ENCODE measurements at regions not wholly inside any gene's neighbourhood (a gene's known extent, or its start where the extent isn't known, plus 50 kb on each side); places are given as distances from the start of the nearest gene placed in this dataset.

DNA sequence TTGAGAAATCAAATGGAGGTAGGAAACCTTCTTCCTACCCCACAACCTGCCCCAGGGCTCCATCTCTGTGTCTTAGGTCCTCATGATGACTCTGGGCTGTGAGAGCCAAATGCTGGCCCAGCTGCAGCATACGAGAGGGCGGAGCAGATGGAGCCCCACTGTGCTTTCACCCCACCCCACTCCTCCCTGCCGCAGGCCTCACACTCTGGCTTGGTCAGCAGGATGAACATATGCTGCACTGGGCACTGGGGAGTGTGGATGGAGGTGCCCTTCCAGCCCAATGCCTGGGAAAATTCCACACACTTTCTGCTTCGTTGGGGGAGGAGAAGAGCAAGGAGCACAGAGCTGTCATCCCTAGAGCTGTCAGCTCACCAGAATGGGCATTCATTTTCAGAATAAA is 271.6 kb upstream of the CADM1 start:
- no peak for DNase-seq (ENCODE audit: low read depth in 2 of 2)

DNA sequence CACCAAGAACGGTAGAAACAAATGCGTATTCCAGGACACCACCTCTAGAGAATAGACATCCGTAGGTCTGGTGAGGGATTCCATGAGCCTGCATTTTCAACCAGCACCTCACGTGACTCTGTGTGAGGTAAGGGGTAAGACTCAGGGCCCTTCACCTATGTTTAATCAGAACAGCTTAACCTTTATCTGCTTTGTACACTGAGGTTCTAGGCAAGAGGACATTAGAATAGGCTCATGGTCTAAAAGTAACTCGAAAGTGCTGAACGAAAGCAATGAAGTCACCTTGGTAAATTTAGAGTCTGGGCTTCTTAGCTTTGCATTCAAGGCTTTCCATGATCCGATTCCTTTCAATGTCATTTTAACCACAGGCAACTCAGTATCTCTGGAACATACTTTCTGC is 270.5 kb upstream of the CADM1 start:
- DNase-seq (ENCODE audit: low read depth in 2 of 2), result no peak

DNA sequence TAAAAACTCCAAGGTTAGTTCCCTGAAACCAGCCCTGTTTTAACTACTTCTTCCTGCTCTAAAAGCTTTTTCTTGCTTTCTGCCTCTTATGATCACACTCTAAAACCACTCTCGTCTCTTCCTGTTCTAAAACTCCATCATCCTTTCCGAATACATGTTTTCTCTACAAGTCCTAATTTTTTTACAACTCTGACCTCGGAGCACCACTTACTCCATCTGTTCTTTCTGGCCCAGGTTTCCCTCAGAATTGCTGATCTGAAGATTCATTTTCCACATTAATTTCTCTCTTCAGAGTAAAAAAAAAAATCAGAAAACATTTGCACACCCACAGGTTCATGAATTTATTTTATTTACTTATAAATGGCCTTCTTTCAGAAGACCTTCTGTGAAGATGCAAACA is 265.7 kb upstream of the CADM1 start:
- DNase-seq (ENCODE audit: low read depth in 2 of 2), result no peak

DNA sequence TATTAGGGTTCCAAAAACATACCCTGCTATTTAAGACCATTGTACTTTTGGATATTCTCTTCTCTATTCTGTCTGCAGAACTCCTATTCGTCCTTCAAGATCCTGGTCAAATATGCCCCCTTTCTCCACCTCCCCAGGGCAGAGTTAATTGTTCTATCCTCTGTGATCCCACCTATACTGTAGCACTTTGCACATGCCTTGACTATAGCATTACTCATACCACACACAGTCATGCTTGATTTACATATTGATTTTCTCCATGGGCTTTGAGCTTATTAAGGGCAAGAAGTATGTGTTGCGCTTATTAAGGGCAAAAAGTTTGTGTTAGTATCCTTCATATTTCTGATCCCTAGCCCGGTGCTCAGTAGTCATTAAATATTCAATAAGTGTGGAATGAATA is 263.7 kb upstream of the CADM1 start:
- DNase-seq (ENCODE audit: low read depth in 2 of 2), result no peak

DNA sequence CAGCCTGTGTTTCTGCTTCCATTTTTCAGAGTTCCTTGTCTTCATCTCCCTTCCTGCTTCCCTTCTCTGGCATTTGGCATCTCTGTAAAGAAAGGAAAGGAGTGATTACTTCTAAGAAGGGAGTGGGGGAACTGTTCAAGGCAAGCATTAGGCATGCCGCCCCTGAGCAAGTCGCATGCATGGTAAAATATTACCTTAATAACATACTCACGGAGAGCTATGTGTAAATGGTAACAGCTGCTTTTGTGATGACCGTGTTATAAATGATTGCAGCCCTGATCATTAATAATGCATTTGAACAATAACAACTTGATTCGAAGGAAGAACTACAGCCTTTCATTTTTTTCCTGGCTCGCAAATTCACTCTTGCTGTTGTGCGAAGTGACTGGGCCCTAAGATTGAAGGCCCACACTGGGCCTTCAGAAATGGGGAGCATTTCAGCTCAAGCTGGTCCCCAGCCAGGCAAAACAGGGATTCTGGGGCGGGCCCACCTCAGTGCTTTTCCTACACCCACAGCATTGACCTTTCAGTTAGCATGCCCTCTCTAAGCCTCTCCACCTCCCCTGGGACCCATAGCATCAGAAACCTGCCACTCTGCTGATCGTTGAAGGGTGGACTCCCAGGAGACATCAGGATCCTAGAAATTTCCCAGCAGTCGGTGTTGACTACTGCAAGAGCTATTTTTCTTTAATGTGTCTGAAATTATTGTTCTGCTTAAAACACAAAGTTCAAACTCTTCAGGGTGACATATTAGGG is 263.0 kb upstream of the CADM1 start:
- no peak for DNase-seq (ENCODE audit: low read depth in 2 of 2)

DNA sequence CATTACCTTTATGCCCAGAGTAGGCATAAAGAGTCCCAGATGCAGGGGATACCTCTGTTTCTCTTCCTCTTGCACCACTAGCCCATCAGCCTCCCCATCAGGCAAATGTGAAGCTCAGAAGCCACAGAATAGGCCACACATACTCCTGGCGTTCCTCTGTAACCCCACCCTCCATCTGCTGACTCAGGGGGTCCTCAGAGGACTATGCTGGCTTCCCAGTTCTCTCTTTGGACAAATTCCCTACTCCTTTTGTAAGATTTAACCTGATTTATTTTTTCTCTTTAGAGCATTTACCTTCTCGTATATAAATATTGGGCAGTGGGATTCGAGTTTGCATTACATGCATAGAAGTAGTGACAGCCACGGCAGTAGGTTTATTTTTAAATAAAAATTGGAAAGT is 262.3 kb upstream of the CADM1 start:
- DNase-seq (ENCODE audit: low read depth in 2 of 2), result no peak

DNA sequence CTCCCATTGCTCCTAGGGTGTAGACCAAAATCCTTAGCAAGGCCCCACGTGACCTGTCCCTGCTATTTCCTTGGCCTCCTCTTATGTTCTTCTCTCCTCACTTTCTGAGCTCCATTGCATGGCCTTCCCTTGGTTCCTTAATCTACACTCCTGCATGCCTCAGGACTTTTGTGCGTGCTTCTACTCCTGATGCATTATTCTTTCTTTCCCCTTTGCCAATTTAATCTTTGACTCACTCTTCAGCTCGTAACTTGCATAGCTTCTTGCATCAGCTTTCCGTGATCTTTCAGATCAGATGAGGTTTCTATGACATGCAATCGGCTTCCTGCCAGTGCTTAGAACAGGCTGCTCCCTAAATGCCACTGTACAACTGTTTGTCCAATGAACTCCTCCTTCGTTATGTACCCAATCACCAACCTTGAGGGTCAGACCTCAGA is 261.6 kb upstream of the CADM1 start:
- no peak for DNase-seq (ENCODE audit: low read depth in 2 of 2)

DNA sequence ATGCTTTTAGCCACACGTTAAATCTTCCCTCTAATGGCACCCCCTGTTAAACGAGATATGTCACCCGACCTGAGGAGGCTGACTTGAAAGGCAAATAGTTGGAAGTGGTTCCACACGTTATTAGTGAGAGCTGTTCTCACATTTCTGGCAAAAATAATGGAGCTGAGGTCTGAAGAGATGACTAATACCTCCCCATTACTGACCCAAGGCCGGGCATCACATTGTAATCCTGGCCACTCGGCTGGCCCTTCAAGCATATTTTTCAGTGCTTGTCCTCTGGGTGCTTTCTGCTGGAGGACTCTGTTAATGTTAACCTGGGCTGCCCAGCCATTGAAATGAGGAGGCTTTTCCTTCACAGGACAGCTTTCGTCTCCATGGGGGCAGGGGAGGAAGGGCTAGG is 260.0 kb upstream of the CADM1 start:
- no peak for DNase-seq (ENCODE audit: low read depth in 2 of 2)

DNA sequence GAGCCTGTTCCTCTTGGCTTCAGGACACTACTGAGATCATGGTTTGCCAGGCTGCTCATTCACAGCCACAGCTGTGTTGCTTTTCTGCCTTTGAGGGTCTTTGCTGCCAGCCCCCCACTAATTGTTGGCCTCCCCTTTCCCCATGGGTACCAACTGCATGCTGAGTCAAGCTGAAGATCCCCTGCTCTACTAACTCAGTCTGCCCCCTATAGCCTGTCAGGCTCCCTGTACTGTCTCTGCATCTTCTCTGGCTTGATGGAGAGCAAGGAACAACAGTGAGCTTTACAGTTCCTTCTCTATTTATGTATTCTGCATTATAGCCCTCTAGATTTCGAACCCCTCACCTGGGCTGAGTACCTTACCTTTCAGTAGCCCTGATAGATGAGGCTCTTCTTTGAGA is 257.6 kb upstream of the CADM1 start:
- DNase-seq (ENCODE audit: low read depth in 2 of 2), result no peak

DNA sequence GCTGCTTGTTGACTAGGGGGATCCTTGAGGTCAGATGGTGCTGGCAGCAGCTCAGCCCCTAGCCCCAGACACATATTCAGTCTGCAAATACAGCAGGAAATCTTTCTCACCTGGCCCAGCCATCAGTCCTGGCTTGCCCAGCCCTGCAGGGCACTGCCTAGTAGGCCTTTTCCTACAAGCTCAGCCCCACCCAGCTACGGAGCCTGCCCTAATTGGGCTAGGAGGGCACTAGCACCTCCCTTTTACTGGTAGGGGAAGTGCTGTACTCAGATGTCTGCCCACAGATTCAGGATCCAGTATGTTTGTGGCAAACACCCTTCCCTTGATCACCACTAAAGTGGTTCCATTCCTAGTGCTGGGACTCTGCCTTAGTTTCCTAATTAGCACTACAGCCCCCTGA is 257.1 kb upstream of the CADM1 start:
- DNase-seq (ENCODE audit: low read depth in 2 of 2), result no peak

DNA sequence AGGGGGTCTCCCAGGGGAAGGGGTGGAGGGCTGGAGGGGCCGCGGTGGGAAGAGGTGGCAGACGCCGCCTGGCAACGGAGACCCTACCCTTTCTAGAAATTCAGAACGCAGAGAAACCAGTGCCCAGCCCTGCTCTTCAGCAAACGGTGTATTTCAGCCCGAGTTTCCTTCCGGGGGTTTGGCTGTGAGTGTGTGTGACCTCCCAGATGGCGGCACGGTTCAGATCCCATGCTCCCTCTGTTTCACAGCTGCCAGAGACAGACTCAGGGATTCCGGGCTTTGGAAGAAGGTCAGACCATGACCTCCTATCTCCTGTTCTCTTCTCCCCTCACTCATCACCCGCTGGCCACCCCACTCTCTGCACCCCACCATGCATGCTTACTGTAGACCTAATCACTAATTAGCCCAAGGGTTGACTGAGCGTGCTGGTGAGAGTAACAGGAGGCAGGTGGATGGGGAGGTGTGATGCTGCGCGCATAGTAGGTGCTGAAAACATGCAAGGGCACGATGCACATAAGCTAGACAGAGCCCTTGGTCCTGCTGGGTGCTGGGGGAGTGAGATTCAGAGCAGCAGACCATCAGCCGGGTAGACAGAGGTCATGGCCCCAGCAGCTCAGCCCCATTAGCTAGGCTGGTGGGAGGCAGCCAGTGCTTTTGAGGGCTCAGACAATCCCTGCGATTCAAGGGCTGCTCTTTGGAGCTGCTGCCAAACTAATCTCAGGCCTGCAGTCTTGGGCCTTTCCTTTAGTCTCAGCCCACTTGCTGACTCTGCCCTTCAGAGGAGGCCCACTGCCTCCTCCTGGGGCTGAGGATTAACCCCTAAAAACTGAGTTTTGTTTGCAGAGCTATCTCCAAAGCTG is 256.5 kb upstream of the CADM1 start:
- no peak for DNase-seq (ENCODE audit: low read depth in 2 of 2)

DNA sequence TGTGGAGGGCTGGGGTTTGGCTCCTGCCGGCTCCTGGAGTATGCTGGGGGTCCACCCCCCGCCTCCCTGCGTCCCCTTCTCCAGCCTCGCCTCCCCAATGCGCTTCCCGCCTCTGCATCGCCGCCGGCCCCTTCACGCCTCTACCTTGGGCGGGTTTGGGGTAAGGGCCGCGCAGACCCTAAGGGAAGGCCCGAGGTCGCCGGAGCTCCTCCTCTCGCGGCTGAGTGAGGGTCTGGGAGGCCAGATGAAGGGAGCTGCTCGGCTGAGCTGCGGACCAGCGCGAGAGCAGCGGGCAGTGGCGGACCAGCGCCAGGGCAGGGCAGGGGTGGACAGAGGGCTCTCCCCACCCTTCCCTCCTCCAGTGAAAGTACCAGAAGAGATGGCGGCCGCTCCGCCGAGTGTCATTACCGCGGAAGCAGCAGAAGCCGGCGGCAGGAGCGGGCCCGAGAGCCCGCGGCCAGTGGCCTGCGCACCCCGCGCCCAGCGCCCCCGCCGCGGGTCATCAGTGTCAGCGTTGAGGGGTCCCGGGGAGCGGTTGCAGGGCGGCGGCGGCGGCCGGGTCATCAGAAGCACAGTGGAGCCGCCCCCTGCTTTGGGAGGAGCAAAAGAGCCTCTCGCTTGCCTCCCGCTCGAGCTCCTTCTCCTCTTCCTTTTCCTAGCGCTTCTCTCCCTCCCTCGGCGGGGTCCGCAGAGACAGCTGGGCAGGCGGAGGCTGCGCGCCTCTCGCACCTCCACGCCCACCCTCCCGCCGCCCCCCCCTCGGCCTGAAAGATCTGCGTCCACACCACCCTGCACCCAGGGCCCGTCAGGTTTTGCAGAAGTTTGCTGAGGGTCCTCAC is 255.6 kb upstream of the CADM1 start:
- no peak for DNase-seq (ENCODE audit: low read depth in 2 of 2)

DNA sequence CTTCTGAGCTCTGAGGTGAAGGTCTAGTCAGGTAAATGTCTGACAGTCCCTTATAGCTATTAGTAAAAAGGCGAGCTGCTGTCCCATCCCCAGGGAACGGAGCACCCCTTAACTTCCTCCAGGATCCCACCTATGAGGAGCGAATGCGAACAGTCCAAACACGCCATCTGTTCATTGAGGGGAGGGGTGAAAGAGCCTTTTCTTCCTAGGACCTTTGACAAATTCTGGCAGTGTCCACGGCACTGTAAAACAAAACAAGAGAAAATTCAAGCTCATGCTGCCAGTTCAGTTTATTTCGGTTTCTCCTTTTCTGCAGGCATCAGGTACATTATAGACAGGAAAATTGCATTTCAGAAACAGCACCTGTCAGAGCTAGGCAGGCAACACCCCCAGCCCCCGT is 253.8 kb upstream of the CADM1 start:
- no peak for DNase-seq (ENCODE audit: low read depth in 2 of 2)

DNA sequence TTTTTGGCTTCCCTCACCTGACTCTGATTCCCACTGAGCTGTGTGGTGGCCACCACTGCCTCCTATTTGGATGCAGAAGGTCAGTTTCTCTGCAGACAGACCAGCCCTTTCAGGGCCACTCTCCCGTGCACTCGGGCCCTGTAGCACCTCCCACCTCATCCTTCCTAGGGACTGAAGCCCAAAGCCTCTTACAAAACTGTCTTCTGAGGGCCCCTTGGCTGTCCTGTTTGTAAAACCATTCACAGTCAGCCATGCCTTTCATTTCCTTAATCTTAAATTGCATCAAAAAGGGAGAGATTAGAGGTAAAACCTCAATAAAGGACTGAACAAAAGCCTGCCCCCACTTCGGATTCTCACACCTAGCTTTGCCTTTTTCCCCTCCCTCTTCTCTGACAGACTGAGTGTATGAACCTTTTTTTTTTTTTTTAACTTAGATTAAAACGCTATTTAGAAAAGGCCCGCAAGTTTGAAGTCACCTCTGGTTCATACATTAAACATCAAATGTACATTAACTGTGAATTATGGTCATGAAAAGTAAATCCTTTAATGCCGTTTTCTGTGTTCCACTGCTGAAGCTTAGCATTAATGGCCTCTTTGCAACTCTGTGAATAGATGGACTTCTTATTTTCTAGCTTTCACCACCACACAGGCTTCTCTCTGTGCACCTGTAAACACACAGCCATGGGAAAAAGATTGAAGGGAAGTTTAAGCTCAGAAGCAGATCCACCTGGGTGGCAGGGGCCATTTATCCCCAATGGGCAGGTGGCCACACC is 247.2 kb upstream of the CADM1 start:
- DNase-seq (ENCODE audit: low read depth in 2 of 2), result no peak

DNA sequence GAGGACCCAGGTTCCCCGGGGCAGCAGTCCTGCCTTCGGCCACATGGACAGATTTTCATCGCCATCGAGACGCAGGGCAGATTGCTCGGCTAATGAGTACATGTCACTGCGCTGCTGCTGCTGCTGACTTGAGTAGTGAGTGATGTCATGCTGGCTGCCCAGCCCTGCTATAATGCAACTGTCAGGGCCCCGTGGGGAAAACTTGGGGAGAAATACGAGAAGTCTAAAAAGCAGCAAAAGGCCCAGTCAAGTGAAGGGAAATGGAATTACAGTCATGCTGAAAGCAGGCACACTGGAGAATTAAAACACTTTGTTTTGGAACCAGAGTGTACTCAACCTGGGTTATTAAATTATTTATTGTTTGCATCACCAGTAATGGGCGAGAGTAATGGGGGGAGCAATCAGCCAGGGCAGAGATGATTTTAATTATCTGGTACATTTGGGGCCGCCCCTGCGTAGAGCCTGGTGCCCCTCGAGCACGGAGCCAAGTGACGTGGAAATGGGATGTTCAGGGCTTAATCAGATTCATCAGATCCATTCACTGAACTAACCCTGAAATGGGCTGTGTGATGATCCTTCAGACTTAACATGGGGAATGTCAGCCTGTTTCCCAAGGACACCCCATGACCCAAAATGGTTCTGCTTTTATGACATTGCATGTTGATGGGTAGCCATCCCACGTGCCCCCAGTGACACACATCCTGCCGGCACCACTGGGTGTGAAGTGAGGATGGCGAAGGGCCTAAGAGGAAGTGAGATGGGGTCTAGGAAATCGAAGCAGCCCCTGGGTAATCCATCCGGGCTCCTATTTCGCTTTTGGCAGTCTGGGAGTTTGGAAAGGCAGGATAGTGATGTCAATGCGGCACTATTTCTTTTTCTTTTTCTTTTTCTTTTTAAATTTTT is 241.6 kb upstream of the CADM1 start:
- DNase-seq (ENCODE audit: low read depth in 2 of 2), result no peak

DNA sequence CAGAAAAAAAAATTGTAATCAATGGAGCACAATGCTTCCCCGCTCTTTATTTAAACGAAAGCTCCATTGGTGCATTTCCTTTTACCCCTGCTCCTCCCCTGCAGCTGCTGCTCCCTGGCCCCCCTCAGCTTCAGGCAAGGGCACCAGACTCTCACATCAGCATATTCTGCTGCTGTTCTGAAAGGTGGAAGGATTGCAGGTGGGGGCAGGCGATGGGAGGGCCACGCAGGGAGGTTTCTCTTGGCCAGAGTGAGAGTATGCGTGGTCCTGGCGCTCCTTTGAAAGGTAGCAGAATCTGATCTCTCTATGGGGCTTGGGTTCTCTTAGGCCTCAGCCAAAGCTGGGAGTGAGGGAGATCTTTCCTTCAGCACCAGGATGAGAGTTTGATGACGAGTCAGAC is 240.9 kb upstream of the CADM1 start:
- no peak for DNase-seq (ENCODE audit: low read depth in 2 of 2)

DNA sequence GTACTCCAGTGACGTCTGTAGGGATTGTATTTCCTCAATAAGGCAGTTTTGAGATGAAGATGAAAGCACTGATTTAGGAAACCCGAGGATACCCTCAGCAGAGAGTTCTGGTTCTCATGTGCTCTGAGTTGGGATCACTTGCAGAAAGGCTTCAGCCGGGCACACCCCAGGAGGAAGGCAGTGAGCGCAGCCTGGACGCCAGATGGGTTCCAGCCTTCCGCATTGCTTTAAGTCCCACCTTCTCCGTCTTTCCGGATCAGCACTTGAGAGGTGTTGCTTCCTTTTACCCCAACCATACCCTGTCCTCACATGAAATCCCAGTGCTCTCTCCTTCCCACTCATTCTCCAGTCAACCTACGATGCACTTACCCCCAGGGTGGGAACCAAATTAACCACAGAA is 239.5 kb upstream of the CADM1 start:
- no peak for DNase-seq (ENCODE audit: low read depth in 2 of 2)

DNA sequence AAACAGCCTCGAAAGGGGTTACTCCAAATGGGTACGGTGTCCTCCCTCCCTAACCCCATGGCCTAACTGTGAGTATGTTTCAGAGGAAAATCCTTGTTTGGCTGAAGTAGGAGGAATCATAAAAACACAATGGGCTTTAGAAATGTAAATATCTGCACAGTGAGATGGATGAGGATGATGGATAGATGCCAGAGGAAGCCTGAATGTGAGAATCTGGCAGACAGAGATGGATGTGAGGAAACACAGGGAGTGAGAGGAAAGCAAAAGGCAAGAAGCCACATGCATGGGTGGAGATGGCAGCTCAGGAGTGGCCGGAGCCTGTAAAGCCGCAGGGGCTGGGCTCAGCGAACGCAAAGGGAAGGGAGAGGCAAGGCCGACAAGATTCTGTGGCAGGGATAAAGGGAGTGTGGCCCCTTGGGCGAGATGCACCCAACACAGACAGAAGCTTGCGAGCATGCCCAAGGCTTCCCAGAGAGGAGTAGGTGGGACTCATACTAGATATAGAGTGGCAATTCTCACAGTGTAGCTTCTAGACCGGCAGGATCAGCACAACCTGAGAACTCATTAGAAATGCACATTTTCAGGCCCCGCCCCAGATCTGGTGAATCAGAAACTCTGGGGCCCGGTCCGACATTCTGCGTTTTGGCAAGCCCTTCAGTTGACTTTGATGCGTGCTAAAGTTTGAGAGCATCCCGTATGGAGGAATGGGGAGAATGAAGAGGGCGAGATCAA is 237.3 kb upstream of the CADM1 start:
- no peak for DNase-seq (ENCODE audit: low read depth in 2 of 2)

DNA sequence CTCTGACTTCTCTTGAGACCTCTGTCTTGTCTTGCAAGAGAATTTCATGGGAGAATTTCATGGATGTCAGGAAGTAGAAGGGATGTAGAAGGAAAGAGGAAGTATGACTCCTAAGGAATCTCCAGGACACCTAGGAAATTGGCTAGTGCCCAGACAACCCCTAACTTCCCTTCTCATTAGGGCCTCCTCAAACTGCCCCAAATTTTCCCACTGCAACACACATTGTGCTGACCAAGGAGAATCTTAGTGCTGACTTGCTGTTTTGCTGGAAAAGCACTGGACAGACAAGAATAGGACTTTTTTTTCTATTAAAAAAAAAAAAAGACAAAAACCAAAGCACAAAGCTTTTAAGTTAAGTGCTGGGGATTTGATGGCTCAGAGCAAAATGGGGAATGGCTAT is 236.1 kb upstream of the CADM1 start:
- DNase-seq (ENCODE audit: low read depth in 2 of 2), result no peak

DNA sequence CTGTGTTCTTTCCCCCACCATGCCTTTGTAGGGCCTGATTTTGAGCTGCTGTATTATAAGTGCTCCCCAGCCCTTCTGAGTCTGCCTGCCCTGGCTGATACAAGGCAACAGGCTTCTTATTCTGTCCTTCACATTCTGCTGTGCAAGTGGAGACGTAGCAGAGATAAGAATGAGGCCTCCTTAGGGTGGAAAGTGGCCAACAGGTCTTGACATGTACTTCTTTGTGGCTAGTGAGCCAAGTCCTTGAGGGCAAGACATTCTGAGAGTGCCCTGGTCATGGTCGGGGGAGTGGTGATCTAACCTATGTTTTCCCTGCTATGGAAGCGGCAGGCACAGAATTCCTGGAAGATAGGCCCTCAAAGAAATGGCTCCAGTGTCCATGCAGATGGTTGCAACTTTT is 235.7 kb upstream of the CADM1 start:
- DNase-seq (ENCODE audit: low read depth in 2 of 2), result no peak

Measured in stimulated activated CD4-positive, alpha-beta T cell treated with anti-CD3 and anti-CD28 coated beads, Interleukin-1b, Interleukin-23, amount 100 ng/mL, for 4 hours (primary cell).